GM19463 (cell line): ENCODE measurements at regions not wholly inside any gene's neighbourhood (a gene's known extent, or its start where the extent isn't known, plus 50 kb on each side); places are given as distances from the start of the nearest gene placed in this dataset.

ENCODE experiments used
- ATAC-seq: cut with Tn5 transposase; IDR thresholded peaks from one replicate; pipeline ENCODE4 v1.9.1; 2021; ENCODE audit warnings: mild to moderate bottlenecking, moderate library complexity; ENCODE audit not compliant: unreplicated experiment

DNA sequence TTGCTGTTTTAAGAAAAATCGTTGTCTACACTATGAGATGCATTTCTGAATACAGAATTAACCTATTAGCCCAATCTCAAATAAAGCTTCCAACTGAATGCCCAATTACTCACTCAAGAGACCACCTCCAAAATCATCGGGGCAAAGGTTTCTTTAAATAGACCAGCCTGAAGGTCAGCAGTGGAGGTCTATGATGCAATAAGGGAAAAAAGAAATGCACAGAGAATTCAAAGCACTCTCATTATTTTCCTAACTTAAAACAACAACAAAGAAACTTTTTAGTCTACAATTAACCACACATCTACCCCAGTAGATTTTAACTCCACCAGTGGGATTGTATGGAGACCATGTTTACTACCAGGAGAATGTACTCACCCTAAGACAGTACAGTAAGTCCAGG is 657.7 kb upstream of the CCDC54 start:
- ATAC-seq: no peak

DNA sequence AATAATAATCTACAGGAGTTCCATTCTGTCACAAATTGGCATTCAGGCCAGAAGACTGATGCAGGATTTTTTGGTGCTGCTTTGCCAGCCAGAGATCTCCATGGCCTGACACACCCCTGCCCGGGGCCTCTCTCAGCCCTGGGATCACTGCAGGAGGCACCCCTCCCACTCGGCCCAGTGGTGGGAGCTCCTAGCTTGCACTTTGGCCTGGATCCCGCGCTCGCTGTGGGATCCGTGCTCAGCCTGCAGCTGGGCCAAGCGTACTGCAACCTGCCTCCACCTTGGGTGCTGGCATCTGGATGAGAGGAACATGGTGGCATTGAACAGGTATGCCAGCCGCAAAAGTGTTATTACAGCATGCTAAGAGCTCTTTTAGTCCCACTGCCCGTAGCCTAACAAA is 656.7 kb upstream of the CCDC54 start:
- ATAC-seq: no peak

DNA sequence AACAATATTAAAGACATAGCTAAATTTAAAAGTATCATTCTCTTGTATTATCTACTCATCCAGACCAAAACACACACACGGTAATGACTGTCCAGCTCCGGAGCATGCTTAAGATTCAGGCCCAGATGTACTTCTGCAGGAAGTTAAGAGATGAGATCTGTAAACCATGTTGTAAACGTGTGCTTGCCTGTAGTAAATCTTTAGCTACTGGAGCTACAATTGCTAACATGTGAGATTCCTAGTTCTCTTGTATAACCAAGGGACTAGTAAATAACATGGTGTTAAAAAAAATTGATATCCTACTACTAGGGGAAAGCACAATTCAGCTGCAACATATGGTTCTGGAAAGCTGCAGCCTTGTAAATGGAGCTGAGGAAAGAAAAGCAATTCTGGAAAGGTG is 651.7 kb upstream of the CCDC54 start:
- ATAC-seq: no peak

DNA sequence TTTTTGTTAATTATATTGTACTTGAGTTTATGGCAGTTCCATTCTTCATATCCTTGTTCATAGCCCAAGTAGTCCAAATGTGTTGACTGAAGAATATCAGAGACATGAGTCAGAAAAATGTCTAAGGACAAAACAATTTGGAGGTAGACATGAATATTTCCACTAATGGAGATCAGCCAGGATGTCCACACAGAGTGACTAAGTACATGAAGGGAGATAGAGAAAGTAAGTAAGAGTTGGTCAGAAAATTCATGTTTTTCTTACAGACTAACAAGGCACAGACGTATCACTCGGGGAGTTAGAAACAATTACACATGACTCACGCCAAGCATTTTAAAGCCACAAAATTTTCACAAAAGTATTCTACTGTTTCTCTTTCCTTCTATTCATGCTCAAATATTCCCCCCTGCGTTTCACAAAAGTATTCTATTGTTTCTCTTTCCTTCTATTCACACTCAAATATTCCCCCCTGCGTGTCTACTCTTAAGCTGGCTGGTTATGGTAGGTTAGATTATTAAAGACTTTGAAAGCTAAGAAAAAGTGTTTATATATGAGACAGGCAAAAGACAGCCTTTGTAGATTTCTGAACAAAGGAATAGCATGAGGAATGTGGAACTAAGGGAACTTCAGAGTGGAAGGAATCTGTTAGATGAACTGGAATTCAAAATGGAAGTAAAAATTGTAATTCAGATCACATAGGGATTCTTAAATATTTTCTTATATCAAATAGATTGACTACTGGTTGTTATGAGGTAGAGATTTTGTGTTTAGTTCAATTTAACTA is 648.7 kb upstream of the CCDC54 start:
- no peak for ATAC-seq

DNA sequence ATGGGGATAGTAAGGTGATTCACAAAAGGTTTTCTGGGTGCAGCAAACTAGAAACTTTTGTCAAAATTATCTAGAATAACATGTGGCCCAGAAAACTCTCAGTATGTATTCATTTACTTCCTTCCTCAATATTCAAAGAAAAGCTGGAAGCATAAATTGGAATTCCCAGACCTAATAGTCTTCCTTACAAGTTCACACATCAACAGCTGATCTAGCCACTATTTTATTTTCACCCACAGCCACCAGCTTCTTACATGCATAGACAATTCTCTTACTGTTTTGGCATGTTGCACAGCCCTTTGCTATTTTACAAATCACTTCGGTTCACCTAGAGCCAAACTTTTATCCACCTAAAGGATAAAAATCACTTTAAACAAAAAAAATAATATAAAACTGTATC is 647.8 kb upstream of the CCDC54 start:
- ATAC-seq: no peak

DNA sequence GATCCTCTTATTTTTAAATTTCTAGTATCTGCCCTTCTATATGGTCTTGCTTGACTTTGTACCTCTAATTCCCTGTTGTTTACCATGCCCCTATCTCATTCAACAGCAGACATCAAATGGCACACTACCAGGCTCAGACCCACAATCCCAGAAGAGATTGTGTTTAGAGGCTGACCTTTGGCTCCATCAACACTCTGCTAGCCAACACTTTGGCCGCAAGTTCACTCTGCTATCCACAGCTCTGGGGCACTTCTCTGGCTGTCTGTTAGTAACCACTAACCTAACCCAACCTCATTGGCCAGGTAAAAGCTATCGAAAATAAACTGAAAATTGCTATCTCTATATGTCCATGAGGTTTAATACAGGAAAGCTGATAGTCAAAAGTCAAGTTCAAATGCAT is 646.0 kb upstream of the CCDC54 start:
- ATAC-seq: no peak

DNA sequence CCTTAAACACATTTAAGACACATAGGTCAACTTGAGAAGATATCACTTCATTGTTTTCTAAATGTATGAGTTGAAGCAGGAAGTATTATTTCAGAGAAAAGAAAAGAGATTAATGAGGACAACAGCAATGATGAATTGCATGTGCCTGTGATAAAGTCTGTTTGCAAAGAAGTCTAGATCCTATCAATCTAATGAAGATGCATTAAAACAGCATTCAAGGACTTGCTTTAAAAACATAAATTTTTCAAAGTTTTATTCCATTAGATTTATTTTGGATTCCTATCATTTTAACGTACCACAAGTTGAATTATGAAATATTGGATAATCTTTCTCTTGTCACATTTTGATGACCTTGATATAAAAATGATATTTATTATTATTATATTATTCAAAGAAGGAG is 642.5 kb upstream of the CCDC54 start:
- ATAC-seq: no peak

DNA sequence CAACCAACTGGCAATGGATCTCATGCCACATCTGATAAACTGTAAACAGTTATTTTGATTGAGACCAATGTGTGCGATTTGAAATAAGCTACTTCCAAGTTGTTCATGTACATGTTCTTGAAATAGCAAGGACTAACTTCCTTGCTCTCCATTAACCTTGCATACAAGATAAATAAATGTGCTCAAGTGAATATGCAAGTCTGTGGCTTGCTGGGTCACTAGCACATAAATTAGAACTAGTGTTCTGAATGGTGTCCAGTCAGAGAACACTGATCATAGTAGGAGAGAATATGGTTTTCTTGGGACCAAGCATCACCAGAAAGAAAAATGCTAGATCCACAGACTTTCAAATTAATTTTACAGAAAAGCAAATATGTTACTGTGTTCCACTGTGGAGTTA is 640.0 kb upstream of the CCDC54 start:
- no peak for ATAC-seq

DNA sequence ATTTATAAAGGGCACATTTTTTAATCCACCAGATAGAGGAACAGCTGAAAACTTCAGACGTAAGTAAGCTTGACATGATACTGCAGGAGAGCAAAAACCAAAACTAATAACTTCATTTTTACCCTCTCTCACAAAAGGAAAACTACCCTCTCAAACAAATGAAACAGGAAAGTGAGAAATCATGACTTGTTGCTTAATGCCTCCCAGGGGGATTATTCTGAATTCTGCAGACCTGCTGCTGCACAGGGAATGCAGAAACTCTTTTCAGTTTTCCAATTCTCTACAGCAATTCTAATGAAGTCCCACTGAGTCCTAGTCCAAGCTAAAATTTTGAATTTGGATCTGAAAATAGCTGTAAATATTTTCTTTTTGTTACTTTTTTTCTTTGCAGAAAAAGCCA is 637.1 kb upstream of the CCDC54 start:
- no peak for ATAC-seq

DNA sequence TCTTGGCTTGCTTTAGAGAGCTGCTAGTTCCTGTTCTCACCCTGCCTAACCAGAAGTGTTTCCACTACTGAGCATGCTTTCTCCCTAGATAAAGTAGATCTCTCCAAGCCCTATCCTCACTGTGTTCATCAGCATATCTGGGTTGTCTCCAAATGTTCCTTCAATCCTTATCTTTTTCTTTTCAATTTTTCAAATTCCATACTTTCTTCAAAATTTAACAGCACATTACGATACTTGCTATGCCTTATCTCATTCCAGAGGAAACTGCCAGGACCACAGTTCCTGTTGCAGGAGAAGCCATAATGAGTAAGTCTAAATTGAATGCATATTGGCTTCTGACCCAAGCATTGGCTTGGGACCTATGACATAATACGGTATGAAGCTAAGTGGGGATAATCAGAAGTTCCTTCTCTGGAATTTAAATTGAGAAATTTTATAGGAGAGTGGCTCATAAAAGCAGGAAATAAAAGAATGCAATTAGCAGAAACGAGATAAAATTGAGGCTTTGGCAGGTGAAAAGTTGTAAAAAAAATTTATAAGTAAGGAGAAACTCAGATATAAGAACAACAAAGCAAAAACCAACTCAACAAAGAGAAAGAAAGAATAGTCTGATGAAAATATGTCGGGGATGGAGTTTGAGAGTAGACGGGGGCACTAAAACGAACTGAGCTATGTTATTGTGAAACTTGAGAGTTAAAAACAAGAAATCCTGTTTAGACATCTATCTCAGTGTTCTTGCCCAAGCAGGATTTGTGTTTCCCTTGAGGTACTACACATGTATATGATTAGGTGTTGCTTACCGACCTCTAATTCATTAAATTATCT is 631.7 kb upstream of the CCDC54 start:
- ATAC-seq: no peak

DNA sequence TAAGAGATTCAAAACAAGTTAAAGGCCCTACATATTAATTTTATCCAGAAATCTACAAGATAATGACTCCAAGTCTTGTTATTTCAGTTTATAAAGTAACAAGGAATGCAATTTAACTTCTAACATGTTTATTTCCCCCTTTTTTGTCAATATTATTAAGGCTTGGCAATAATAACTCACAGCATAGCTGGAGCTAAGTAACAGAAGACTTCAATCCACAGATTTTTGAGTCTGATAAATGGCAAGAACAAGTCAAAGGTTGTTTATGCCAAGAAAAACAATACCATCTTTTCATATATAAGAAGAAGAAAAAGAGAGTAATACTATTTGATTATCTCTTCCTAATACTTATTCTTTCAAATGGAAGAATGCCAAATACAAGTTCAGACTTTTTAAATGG is 631.0 kb upstream of the CCDC54 start:
- no peak for ATAC-seq

DNA sequence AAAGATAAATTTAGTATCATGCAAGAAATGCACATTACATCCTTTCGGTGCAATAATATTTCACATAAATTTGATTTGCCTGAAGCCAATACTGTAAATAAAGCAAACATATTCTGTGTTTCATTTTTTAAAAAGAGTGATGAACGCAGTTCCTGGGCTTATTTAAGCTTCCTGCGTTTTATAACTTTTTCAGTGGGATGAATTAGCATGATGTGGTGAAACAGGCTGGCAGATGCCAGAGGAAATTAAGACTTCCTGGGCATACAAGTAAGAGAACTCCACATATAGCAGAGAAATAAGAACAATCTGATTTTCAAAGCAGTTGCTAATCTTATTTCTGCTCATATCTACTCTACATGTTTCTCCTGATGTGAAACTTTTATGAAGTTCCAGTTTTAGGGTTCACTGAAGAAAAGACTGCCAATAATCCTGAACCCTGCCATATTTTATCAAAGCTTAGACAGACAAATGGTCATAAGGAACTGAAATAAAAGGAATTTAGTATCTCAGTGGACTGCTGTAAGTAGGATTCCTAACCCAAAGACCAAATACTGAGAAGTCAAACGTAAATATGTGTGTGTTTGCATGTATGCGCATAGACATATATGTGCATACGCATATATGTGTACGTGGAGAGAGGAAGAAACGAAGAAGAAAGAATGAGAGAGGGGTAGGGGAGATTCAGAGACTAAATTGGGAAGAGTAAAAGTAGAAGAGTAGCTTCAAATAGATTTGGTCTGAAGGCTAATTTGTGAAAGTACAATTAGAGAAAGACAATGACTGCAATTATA is 628.6 kb upstream of the CCDC54 start:
- no peak for ATAC-seq

DNA sequence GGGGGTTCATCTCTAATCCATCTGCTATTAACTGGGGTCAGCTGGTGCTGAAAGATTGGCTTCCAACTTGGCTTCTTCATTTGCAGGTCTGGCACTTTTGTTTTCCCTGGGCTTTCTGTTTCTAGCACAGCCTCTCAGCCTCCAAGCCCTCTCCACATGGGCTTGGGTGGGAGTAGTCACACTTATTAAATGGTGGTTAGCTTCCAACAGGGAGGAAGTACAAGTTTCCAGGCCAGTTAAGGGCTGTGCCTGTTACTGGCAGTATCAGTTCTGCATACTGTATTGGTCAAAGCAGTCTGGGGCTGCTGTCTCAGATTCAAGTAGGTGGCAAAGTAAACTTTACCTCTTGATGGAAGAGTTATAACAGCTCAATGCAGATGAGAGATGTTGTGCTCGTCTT is 627.1 kb upstream of the CCDC54 start:
- no peak for ATAC-seq

DNA sequence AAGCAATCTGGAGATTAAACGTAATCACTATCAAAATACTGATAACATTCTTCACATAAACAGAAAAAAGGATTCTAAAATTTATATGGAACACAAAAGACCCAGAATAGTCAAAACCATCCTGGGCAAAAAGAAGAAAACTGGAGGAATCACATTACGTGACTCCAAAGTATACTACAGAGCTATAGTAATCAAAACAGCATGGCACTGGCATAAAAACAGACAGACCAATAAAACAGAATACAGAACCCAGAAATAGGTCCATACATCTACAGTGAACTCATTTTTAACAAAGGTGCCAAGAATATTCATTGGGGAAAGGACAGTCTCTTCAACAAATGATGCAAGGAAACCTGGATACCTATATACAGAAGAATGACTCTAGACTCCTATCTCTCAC is 621.9 kb upstream of the CCDC54 start:
- no peak for ATAC-seq

DNA sequence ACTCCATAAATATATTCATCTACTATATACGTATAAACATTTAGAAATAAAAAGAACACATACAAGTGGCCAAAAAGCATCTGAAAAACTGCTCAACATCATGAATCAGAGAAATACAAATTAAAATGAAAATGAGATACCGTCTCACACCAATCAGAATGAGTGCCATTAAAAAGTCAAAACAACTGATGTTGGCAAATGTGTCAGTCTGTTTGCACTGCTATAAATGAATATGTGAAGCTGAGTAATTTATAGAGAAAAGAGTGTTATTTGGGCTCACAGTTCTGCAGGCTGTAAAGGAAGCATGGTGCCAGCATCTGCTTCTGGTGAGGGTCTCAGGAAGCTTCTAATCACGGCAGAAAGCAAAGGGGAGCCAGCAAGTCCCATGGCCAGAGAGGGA is 620.3 kb upstream of the CCDC54 start:
- ATAC-seq: no peak

DNA sequence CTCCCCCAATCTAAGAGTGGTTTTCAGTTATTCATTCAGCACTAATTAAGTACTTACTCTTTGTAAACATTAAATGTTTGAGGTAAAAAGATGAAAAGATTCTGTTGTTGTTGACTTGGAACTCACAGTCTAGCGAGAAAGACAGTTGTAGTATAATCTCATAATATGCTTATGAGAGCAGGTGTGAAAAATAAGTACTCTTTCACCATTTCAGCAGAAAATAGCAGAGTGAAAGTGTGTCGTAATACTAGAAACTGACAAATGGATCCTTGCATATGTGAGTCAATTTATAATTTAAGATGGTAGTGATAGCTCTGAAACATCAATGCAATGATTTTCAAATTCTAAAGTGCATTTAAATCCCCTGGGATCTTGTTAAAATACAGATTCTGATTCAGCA is 618.8 kb upstream of the CCDC54 start:
- ATAC-seq: no peak

DNA sequence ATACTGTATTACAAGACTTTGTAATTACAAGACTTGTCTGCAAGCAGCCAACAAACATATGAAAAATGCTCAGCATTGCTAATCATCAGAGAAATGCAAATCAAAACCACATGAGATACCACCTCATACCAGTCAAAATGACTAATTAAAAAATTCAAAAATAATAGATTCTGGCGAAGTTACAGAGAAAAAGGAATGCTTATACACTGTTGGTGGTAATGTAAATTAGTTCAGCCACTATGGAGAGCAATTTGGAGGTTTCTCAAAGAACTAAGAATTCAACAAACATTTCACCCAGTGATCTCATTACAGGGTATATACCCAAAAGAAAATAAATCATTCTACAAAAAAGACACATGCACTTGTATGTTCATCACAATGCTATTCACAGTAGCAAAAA is 617.5 kb upstream of the CCDC54 start:
- no peak for ATAC-seq

DNA sequence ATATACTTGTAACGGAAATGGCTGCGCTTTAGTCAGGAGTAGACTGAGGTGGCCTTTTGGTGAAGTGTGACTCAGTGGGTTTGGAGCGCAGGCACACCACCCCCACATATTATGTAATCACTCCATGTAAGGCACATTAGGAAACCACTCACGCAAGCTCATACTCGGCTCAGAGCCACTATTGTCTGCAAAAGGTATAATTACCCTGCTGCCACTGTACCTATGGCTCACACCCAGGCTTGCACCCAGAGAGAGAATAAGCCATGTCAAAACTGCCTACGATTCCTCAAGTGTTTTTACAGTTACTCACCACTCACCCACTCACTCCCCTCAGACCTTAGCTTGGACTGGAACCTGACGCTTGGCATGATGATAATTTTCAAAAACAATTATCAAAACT is 611.9 kb upstream of the CCDC54 start:
- ATAC-seq: no peak

DNA sequence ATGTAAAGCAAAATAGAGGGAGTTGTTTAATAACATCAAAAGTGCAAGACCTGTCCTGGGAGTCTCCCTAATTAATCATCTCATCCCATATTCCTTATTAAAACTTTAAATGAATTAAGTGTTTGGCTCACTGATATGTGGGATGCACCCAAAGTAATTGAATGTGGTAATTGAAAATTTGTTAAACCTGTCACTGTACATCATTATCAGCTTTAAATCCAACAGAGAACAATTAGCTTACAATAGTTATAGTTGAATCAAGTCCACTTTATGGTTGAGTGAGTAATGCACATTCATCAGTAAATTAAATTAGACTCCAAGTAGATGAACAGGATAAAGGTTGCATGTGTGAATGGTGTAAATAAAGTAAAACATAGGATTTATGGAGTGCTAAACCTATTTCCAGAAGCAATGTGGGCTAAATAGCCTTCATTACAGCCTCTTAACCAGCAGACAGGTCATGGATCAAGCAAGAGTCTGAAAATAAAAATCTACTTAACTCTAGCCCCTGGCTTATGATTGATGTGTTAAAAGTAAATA is 608.2 kb upstream of the CCDC54 start:
- ATAC-seq: no peak

DNA sequence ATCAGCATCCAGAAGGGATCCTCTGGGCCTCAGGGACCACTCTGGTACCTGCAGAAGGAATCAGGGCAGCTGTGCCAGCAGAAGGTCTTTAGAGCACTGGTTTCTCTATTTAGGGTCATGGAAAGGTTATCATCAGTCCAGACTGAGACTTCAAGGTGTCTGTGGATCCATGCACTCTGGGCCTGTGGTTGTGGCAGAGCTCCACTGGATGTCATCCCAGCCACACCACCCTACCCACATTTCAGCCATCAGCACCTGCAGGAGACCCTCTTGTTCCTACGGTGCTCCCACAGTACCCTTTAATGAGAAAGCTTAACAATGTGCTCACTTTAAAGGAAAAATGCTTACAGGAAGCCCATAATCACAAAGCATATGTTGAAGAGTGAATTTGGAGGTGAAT is 603.4 kb upstream of the CCDC54 start:
- no peak for ATAC-seq

DNA sequence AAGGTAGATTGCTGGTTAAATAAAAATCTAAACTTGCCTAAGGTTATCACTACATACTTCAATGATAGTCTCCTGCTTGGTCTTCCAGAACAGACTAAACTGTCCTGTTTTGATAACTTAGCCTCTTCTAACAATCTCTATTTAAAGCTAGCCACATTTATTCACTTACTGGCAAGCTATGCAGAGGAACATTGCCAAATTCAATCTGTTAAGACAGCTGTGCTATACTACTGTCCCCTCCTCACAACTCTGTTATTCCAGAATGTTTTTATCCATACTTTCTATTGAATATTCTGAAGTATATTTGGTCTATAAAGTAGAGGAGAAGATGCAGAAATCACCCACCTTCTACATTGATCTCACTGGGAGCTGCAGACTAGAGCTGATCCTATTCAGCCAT is 594.0 kb upstream of the CCDC54 start:
- no peak for ATAC-seq
